IMR-90 (cell line): ENCODE measurements at regions not wholly inside any gene's neighbourhood (a gene's known extent, or its start where the extent isn't known, plus 50 kb on each side); places are given as distances from the start of the nearest gene placed in this dataset.

Experiments
- ATAC-seq: fragments of 200-7000 bp; cut with Tn5 transposase; 2 replicates; pipeline ENCODE4 v1.9.1; 2020; ENCODE audit warnings: low read depth, mild to moderate bottlenecking, moderate library complexity
- BruUV-seq: library from RNA; stranded (reverse); fragments of 400-500 nt; replicated peaks from 2 replicates; lab custom pipeline; 2021; lab: Mats Ljungman, UMichigan
- CTCF ChIA-PET: fragments of 300-600 bp; formaldehyde crosslinking; extraction: SDS; loops from one replicate; lab custom pipeline; 2021; ENCODE audit warnings: antibody characterized with exemption; lab: Yijun Ruan, JAX
- POLR2A ChIA-PET: fragments of 300-600 bp; sonication (Branson Sonifier 250); formaldehyde crosslinking; loops from one replicate; lab custom pipeline; 2022; ENCODE audit warnings: antibody characterized with exemption; ENCODE audit not compliant: unreplicated experiment; lab: Charles Lee
- DNase-seq: peaks from one replicate; pipeline ENCODE4 v3.0.0; 2013
- H2AFZ ChIP-seq: replicated peaks from 2 replicates; pipeline ENCODE3; 2013; ENCODE audit warnings: low read length, mild to moderate bottlenecking; ENCODE audit not compliant: poor library complexity
- H2AK5ac ChIP-seq: 2 replicates; pipeline ENCODE4 v1.6.1; 2013; ENCODE audit warnings: low read depth, low read length, inconsistent platforms
- H2AK9ac ChIP-seq: replicated peaks from 2 replicates; pipeline ENCODE3; 2013; ENCODE audit warnings: mild to moderate bottlenecking, low read depth, low read length, moderate library complexity; ENCODE audit not compliant: poor library complexity
- H2BK120ac ChIP-seq: 2 replicates; pipeline ENCODE4 v1.6.1; 2013; ENCODE audit warnings: low read depth, low read length, inconsistent platforms
- H2BK15ac ChIP-seq: 3 replicates; pipeline ENCODE4 v1.6.1; 2013; ENCODE audit warnings: low read depth, low read length, inconsistent platforms
- H2BK20ac ChIP-seq: 2 replicates; pipeline ENCODE4 v1.6.1; 2013; ENCODE audit warnings: low read depth, mild to moderate bottlenecking, inconsistent platforms, low read length, moderate library complexity
- H2BK5ac ChIP-seq: 2 replicates; pipeline ENCODE4 v1.6.1; 2013; ENCODE audit warnings: mild to moderate bottlenecking, low read depth, low read length, inconsistent platforms; ENCODE audit not compliant: poor library complexity, severe bottlenecking
- H3K14ac ChIP-seq: replicated peaks from 2 replicates; pipeline ENCODE4 v1.6.1; 2013; ENCODE audit warnings: low read depth, low read length, inconsistent platforms
- H3K18ac ChIP-seq: 2 replicates; pipeline ENCODE4 v1.6.1; 2013; ENCODE audit warnings: low read depth, low read length, control low read depth
- H3K23ac ChIP-seq: 2 replicates; pipeline ENCODE4 v1.6.1; 2013; ENCODE audit warnings: low read depth, low read length, inconsistent platforms
- H3K27ac ChIP-seq: 2 replicates; pipeline ENCODE4 v1.5.1; 2013; ENCODE audit warnings: mild to moderate bottlenecking, control low read depth, low read length; ENCODE audit not compliant: insufficient read depth
- H3K27me3 ChIP-seq: 2 replicates; pipeline ENCODE4 v1.6.1; 2013; ENCODE audit warnings: low read length; ENCODE audit not compliant: control insufficient read depth, insufficient read depth
- H3K36me3 ChIP-seq: 2 replicates; pipeline ENCODE4 v1.6.1; 2013; ENCODE audit warnings: low read length, mixed read lengths; ENCODE audit not compliant: control insufficient read depth, insufficient read depth
- H3K4ac ChIP-seq: 2 replicates; pipeline ENCODE4 v1.6.1; 2013; ENCODE audit warnings: low read depth, low read length, inconsistent platforms
- H3K4me1 ChIP-seq: 2 replicates; pipeline ENCODE4 v1.6.1; 2013; ENCODE audit warnings: low read length, mixed read lengths; ENCODE audit not compliant: control insufficient read depth, insufficient read depth
- H3K4me2 ChIP-seq: 2 replicates; pipeline ENCODE4 v1.6.1; 2013; ENCODE audit warnings: low read depth, mild to moderate bottlenecking, control low read depth, low read length, moderate library complexity
- H3K4me3 ChIP-seq: 2 replicates; pipeline ENCODE4 v1.5.1; 2013; ENCODE audit warnings: low read depth, mild to moderate bottlenecking, control low read depth, low read length, moderate library complexity; ENCODE audit not compliant: insufficient read depth
- H3K56ac ChIP-seq: 2 replicates; pipeline ENCODE4 v1.6.1; 2013; ENCODE audit warnings: low read length, inconsistent platforms; ENCODE audit not compliant: insufficient read depth; ENCODE audit errors: extremely low read depth
- H3K79me1 ChIP-seq, 2 experiments: 2 replicates each; pipeline ENCODE4 v1.6.1; 2013; ENCODE audit warnings: low read length in 2 of 2, inconsistent platforms in 1 of 2, low read depth in 1 of 2
- H3K9ac ChIP-seq: 2 replicates; pipeline ENCODE4 v1.6.1; 2013; ENCODE audit warnings: low read depth, low read length, control low read depth
- H3K9me1 ChIP-seq: 2 replicates; pipeline ENCODE4 v1.6.1; 2013; ENCODE audit warnings: low read length, inconsistent platforms; ENCODE audit not compliant: insufficient read depth
- H3K9me3 ChIP-seq: 2 replicates; pipeline ENCODE4 v1.6.1; 2013; ENCODE audit warnings: low read length; ENCODE audit not compliant: control insufficient read depth, insufficient read depth
- H4K20me1 ChIP-seq: 2 replicates; pipeline ENCODE4 v1.6.1; 2013; ENCODE audit warnings: low read length, inconsistent platforms; ENCODE audit not compliant: insufficient read depth
- H4K5ac ChIP-seq: 2 replicates; pipeline ENCODE4 v1.6.1; 2013; ENCODE audit warnings: mild to moderate bottlenecking, low read depth, low read length, control low read depth
- H4K8ac ChIP-seq, 2 experiments: 2 replicates each; pipeline ENCODE4 v1.6.1; 2013; ENCODE audit warnings: low read depth in 2 of 2, low read length in 2 of 2, control low read depth in 1 of 2, inconsistent platforms in 1 of 2
- H4K91ac ChIP-seq: 2 replicates; pipeline ENCODE4 v1.6.1; 2013; ENCODE audit warnings: low read depth, low read length, inconsistent platforms; ENCODE audit not compliant: insufficient read depth
- CEBPB ChIP-seq: IDR thresholded peaks from 2 replicates; pipeline ENCODE4 v1.6.1; 2012; ENCODE audit warnings: low read depth, low read length, improper control_type of control experiment
- FOS ChIP-seq: fragments of 150-350 bp; IDR thresholded peaks from 2 replicates; pipeline ENCODE4 v1.6.1; 2016; ENCODE audit warnings: low read depth, low read length
- MAFK ChIP-seq: IDR thresholded peaks from 2 replicates; pipeline ENCODE4 v1.6.1; 2012; ENCODE audit warnings: low read depth, low read length, improper control_type of control experiment
- MAZ ChIP-seq: IDR thresholded peaks from 2 replicates; pipeline ENCODE4 v1.6.1; 2012; ENCODE audit warnings: low read depth, mild to moderate bottlenecking, low read length, improper control_type of control experiment, moderate library complexity, borderline replicate concordance
- POLR2A ChIP-seq: IDR thresholded peaks from 2 replicates; pipeline ENCODE4 v1.6.1; 2012; ENCODE audit warnings: mild to moderate bottlenecking, low read depth, low read length
- WGBS, 2 experiments: methylation state at CpG; one replicate each; pipeline versions ENCODE4 v1.1.5 to v1.1.7; 2013; ENCODE audit warnings: missing lambda C conversion rate in 2 of 2; ENCODE audit not compliant: insufficient read length in 1 of 2; ENCODE audit errors: extremely low coverage in 2 of 2; 5-methylcytosine and 5-hydroxymethylcytosine counted together
- dilution Hi-C: fragments of 300-500 bp; cut with HindIII; formaldehyde crosslinking; loops from one replicate; pipeline ENCODE4 v1.14.3; 2018; ENCODE audit warnings: low sequenced_read_pairs; ENCODE audit not compliant: unreplicated experiment
- in situ Hi-C: fragments of 300-500 bp; cut with MboI; formaldehyde crosslinking; loops from 3 replicates; pipeline ENCODE4 v1.14.3; 2019; ENCODE audit warnings: low sequenced_read_pairs, inconsistent platforms, mixed read lengths
- intact Hi-C: fragments of 100-400 bp; cut with micrococcal nuclease; formaldehyde crosslinking; loops from 2 replicates; pipeline ENCODE4 v1.10.0; 2022
- TF ChIP-seq, protein P1 (sequence below): fragments of 150-350 bp; IDR thresholded peaks from 2 replicates; pipeline ENCODE4 v1.6.1; 2017; ENCODE audit warnings: mild to moderate bottlenecking, antibody characterized with exemption, low read length, low read depth

DNA sequence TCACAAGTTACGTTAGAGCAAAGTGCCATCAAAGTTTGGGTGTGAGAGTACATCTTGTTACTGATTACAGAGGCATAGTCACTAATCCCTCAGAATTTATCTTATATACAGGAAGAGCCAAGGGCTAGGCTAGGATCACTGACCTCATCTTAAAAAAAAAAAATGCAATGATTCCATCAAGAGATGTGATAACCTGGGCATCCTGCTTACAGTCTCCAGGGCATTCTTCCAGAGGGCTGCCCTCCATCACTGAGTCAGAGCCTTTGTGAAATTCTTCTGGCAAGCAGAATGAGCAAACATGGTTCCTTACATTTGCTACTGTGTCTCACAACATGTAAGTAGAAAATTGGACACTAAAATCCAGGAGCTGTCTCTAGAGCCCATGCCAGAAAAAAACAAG lies 410.6 kb downstream of the ZFHX3 start:
- Histone ChIP-seq H3K18ac (no peak overlapping the region), H3K27ac (no peak overlapping the region), H3K9ac (no peak overlapping the region), H3K9me3 (peaks cover 3% of the 10 kb centered on the region; the same call in 1 of the 2 replicates), H3K4me1 (no peaks in the 10 kb centered on the region), H3K14ac (no peak overlapping the region), H4K5ac (no peak overlapping the region), H2BK5ac (no peak overlapping the region), H3K4me3 (no peak overlapping the region), H2AK9ac (no peak overlapping the region), H3K56ac (no peak overlapping the region), H4K20me1 (no peaks in the 10 kb centered on the region), H3K79me1 (no peaks in the 10 kb centered on the region), H2BK120ac (no peak overlapping the region), H3K23ac (no peak overlapping the region), H2BK15ac (no peak overlapping the region), H4K91ac (no peak overlapping the region), H3K27me3 (no peaks in the 10 kb centered on the region), H3K9me1 (no peaks in the 10 kb centered on the region), H2BK20ac (no peak overlapping the region), H3K4me2 (no peak overlapping the region), H2AK5ac (no peak overlapping the region), H3K4ac (no peak overlapping the region), H3K36me3 (no peaks in the 10 kb centered on the region), H4K8ac (no peak overlapping the region), H2AFZ (no peak overlapping the region)
- intact Hi-C loops (no loop called here), dilution Hi-C loops (no loop called here), in situ Hi-C loops (no loop called here)
- WGBS, 2 experiments: no CpG with 5 or more reads among the region's 1 CpG
- TF ChIP-seq MAZ (no peak), FOS (peak; percentile 3; the same call in 1 of the 2 replicates), POLR2A (no peak), CEBPB (peak; percentile 33; the same call in 1 of the 2 replicates), MAFK (no peak)
- TF ChIP-seq, protein P1, sequence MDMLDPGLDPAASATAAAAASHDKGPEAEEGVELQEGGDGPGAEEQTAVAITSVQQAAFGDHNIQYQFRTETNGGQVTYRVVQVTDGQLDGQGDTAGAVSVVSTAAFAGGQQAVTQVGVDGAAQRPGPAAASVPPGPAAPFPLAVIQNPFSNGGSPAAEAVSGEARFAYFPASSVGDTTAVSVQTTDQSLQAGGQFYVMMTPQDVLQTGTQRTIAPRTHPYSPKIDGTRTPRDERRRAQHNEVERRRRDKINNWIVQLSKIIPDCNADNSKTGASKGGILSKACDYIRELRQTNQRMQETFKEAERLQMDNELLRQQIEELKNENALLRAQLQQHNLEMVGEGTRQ: no peak
- no TSS peak for BruUV-seq
- ChIA-PET POLR2A (no interaction called here), CTCF (no interaction called here)
- ATAC-seq (peak; percentile 79), DNase-seq (peak; percentile 77)
